GM10266 (cell line): ENCODE measurements at regions not wholly inside any gene's neighbourhood (a gene's known extent, or its start where the extent isn't known, plus 50 kb on each side); places are given as distances from the start of the nearest gene placed in this dataset.

Source experiments
- DNase-seq: peaks from one replicate; pipeline ENCODE4 v3.0.0; 2012; ENCODE audit errors: extremely low spot score
- TF ChIP-seq, protein P1 (sequence below): IDR thresholded peaks from 2 replicates; pipeline ENCODE4 v1.5.1; 2012; ENCODE audit warnings: mild to moderate bottlenecking, low read depth; ENCODE audit not compliant: control insufficient read depth, insufficient read depth; ENCODE audit errors: missing control alignments

DNA sequence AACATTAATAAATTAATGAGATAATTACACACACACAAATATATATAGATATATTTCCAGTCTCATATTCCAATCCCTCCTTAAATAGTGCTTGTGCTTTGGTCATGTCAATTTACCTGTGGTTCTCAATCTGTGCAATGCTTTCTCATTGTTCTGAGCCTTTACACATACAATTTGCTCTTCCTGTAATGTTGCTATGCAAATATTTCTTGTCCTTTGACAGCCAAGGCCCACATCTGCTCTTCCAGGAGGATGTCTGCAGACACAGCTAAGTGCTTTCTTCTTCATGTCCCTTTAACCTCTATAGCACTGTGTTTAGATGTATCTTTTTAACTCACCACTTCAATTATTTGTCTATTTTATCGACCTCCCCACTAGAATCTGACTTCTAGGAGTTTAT lies 67.3 kb upstream of the RAPGEF2 start:
- TF ChIP-seq, protein P1, sequence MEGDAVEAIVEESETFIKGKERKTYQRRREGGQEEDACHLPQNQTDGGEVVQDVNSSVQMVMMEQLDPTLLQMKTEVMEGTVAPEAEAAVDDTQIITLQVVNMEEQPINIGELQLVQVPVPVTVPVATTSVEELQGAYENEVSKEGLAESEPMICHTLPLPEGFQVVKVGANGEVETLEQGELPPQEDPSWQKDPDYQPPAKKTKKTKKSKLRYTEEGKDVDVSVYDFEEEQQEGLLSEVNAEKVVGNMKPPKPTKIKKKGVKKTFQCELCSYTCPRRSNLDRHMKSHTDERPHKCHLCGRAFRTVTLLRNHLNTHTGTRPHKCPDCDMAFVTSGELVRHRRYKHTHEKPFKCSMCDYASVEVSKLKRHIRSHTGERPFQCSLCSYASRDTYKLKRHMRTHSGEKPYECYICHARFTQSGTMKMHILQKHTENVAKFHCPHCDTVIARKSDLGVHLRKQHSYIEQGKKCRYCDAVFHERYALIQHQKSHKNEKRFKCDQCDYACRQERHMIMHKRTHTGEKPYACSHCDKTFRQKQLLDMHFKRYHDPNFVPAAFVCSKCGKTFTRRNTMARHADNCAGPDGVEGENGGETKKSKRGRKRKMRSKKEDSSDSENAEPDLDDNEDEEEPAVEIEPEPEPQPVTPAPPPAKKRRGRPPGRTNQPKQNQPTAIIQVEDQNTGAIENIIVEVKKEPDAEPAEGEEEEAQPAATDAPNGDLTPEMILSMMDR: no peak
- DNase-seq: no peak

DNA sequence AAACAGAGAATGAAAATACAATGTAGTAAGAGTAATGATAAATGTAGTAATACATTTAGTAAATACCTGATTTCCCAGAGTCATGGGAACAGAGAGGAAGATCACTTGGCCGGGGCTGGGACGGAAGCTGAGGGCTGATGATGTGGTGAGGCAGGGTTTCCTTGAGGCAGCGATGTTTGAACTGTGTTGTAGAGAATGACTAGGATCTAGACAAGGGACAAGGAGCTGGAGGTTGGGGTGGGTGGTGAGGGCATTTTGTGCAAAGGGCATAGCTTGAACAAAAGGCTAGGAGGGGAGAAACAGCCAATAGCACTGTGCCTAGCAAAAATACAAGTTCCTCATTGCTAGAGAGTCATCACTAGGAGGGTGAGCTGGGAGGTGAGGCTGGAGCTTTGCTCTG lies 64.3 kb upstream of the RAPGEF2 start:
- TF ChIP-seq, protein P1: no peak
- no peak for DNase-seq

DNA sequence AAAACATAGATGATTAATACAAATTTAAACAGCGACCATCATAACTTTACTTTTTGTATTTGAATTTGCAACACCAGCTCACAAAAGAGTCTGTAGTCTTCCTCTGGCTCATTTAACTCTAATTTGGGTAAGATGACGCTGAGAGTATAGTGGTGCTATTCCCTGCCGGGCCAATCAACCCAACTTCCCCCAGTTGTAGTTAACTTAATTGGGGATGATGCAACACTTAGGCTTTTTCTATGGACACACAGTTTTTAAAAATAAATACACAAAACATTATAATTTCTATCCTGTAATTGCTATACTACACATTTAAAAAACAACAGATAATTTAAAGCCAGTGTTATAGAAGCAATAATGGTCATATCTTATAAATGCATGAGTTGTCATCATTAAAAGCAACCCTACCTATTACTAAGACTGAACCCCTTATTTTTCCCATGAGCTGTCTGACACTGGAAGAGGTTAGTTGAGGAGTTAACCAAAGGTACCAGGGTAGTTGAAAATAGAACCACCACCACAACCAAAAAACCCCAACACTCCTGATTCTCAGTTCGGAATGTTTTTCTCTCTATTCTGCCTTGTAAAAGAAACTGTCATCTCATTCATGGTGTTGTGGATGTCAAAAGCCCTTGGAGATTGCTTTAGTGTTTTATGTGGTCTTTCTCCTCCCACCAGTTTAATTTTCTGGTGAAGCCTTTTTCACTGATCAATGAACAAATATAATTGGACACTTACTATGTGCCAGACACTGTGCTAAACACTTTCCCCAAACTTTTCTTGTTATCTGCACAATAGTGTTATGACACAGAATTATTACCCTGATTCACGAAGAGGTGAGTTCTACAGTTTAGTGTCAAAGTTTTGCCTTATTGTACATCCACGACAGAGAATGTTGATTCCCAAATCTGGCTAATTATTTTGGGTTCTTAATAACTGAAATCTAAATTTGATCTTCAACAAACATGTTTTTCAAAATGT lies 61.5 kb upstream of the RAPGEF2 start:
- TF ChIP-seq, protein P1: no peak
- no peak for DNase-seq

DNA sequence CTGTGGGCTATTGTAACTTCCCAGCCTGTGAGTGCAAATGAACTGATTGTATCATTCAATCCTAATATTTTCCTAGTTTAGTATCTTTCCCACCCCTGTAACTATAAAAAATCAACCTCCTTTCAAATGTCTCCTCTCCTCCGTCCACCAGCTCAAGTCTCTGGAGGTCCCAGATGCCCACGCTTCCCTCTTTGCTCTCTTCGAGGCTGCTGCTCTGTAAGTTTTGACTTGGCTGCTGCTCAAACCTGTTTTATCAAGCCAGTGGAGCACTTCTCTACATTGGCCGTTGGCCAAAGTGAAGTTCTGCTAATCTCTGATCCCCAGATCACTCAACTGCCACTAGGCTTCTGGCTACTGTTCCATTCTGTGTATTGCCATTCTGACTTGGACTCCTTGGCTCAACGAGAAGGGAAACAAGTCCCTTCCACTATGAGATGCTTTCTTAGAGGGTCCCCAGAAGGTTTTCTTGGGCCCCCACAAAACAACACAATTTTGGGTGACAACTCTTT lies 60.7 kb upstream of the RAPGEF2 start:
- TF ChIP-seq, protein P1: no peak
- no peak for DNase-seq

DNA sequence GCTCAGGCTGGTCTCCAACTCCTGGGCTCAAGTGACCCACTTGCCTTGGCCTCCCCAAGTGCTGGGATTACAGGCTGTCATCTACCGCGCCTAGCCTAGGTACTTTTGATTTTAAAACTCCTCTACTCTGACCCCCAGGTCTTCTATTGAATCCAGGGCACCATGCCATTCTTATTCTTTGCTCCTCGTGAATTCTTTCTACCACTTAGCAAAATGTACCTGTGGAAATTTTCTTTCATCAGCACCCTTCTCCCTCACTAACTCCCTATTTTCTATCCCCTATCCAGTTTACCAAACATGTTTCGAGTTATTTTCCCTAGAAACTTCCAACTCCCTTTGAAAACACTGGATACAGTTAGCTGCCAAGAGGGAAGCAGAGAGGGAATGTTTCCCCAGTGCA lies 60.0 kb upstream of the RAPGEF2 start:
- TF ChIP-seq, protein P1: no peak
- no peak for DNase-seq

DNA sequence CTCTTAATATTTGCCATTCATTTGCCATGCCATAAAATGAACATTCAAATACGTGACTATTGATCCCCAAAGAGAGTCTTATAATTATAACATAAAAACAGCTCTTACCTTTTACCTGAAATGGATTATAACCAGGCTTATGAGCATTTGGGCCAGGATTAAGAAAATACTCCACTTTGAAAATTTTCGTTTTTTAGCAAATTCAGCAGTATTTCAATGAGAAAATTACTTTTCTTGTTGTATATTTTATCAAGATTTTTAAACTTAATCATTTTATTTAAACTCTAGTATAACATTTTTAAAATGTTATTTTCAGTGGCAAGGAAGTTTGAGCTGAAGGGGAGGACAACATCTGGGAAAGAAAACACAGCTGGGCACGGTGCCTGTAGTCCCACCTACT lies 59.0 kb upstream of the RAPGEF2 start:
- no peak for DNase-seq
- TF ChIP-seq, protein P1: no peak

DNA sequence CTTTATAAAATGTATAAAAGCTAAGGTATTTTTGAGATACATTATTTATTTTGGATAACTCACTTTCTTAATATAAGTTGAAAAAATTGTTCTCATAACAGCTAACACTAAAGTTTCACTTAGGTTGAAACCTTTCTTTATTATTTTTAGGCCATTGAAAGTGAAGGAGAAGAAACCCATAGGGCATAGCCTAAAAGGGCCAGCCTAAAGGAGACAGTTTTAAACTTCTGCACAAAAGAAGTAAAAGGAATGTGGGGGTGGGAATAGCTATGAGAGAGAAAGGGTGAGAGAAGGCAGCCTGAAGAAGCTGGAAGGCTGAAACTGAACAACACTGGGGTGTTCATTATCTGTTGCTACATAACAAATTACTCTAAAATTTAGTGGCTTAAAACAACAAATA lies 57.6 kb upstream of the RAPGEF2 start:
- DNase-seq: no peak
- TF ChIP-seq, protein P1: no peak
